HepG2 (cell line): ENCODE measurements at regions not wholly inside any gene's neighbourhood (a gene's known extent, or its start where the extent isn't known, plus 50 kb on each side); places are given as distances from the start of the nearest gene placed in this dataset.

Experiments used
- HOXA7 ChIP-seq: sonication (generic); formaldehyde crosslinking; IDR thresholded peaks from 2 replicates; pipeline ENCODE4 v1.8.1; 2022; ENCODE audit warnings: mild to moderate bottlenecking, missing genetic modification reagents, moderate library complexity
- JUN ChIP-seq: sonication (generic); formaldehyde crosslinking; IDR thresholded peaks from 2 replicates; pipeline ENCODE4 v1.4.0; 2020; ENCODE audit warnings: mild to moderate bottlenecking, missing genetic modification reagents
- MAF1 ChIP-seq: sonication (generic); formaldehyde crosslinking; IDR thresholded peaks from 2 replicates; pipeline ENCODE4 v1.5.0; 2020; ENCODE audit warnings: missing genetic modification reagents, borderline replicate concordance
- MXD4 ChIP-seq: IDR thresholded peaks from 2 replicates; pipeline ENCODE4 v1.6.1; 2016; ENCODE audit warnings: mild to moderate bottlenecking, missing biosample characterization, missing genetic modification reagents
- SOX5 ChIP-seq: IDR thresholded peaks from 2 replicates; pipeline ENCODE4 v1.6.1; 2016; ENCODE audit warnings: borderline replicate concordance
- TP53 ChIP-seq: sonication (generic); formaldehyde crosslinking; conservative IDR thresholded peaks from 2 replicates; pipeline ENCODE4 v1.4.0; 2020; ENCODE audit warnings: missing genetic modification reagents
- ZNF703 ChIP-seq: sonication (generic); formaldehyde crosslinking; IDR thresholded peaks from 2 replicates; pipeline ENCODE4 v1.5.1; 2020; ENCODE audit warnings: missing genetic modification reagents, mild to moderate bottlenecking, moderate library complexity, borderline replicate concordance
- ZNF816 ChIP-seq: sonication (generic); formaldehyde crosslinking; IDR thresholded peaks from 2 replicates; pipeline ENCODE4 v1.8.0; 2022; ENCODE audit warnings: missing genetic modification reagents, mild to moderate bottlenecking, borderline replicate concordance
- TF ChIP-seq, protein P1 (sequence below): sonication (generic); formaldehyde crosslinking; IDR thresholded peaks from 2 replicates; pipeline ENCODE4 v1.4.0; 2020; ENCODE audit warnings: missing genetic modification reagents
- TF ChIP-seq, protein P2 (sequence below): sonication (generic); formaldehyde crosslinking; IDR thresholded peaks from 2 replicates; pipeline ENCODE4 v1.4.0; 2020; ENCODE audit warnings: missing genetic modification reagents
- TF ChIP-seq, protein P3 (sequence below): sonication (generic); formaldehyde crosslinking; IDR thresholded peaks from 2 replicates; pipeline ENCODE4 v1.5.0; 2020; ENCODE audit warnings: mild to moderate bottlenecking, missing genetic modification reagents
- TF ChIP-seq, protein P4 (sequence below), 2 experiments: IDR thresholded peaks; 2 replicates each; pipeline ENCODE4 v1.6.1; 2011 to 2012; ENCODE audit warnings: low read length in 2 of 2, borderline replicate concordance in 1 of 2, low read depth in 1 of 2, mild to moderate bottlenecking in 1 of 2, moderate library complexity in 1 of 2

DNA sequence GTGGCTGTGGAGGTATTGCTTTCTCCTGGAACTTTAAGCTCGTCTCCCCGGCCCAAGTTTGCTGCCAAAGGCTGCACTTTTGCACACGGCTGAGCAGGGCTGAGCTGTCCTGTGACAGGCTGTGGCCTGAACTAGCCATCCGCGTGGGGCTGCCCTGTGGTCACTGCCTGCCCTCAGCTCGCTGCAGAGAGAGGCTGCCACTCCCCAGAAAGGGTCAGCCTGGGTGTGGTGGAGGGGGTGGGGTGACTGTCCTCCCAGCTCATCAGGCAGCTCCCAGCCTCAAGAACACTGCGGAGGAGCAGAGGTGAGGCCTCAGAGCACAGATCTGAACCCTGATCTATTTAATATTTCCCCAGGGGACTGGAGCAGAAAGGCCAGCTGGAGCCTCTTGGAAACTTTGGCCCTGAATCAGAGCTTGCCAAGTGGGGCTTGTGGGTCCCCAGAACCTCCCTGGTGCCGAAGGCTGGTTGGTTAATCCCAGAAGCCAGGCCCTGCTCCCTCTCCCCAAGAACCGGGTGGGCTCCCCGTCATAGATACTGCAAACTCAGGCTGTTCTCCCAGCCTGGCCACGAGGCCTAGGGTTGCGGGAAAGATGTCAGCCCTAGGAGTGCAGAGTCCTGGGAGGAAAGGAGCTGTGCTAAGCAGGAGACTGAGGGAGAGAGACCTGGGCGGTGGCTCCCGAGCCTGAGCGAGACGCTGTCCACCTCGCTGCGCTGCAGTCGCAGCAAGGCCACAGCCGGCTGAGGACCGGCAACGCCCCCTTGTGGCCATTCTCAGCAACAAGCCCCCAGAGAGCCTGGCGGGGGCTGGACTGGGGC, 125.1 kb upstream of the IPO9 start (continued):
- TF ChIP-seq, protein P1, sequence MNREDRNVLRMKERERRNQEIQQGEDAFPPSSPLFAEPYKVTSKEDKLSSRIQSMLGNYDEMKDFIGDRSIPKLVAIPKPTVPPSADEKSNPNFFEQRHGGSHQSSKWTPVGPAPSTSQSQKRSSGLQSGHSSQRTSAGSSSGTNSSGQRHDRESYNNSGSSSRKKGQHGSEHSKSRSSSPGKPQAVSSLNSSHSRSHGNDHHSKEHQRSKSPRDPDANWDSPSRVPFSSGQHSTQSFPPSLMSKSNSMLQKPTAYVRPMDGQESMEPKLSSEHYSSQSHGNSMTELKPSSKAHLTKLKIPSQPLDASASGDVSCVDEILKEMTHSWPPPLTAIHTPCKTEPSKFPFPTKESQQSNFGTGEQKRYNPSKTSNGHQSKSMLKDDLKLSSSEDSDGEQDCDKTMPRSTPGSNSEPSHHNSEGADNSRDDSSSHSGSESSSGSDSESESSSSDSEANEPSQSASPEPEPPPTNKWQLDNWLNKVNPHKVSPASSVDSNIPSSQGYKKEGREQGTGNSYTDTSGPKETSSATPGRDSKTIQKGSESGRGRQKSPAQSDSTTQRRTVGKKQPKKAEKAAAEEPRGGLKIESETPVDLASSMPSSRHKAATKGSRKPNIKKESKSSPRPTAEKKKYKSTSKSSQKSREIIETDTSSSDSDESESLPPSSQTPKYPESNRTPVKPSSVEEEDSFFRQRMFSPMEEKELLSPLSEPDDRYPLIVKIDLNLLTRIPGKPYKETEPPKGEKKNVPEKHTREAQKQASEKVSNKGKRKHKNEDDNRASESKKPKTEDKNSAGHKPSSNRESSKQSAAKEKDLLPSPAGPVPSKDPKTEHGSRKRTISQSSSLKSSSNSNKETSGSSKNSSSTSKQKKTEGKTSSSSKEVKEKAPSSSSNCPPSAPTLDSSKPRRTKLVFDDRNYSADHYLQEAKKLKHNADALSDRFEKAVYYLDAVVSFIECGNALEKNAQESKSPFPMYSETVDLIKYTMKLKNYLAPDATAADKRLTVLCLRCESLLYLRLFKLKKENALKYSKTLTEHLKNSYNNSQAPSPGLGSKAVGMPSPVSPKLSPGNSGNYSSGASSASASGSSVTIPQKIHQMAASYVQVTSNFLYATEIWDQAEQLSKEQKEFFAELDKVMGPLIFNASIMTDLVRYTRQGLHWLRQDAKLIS (CRISPR knock-in tag), result no peak
- TF ChIP-seq MXD4 (CRISPR knock-in tag) (no peak), JUN (CRISPR knock-in tag) (no peak), ZNF816 (no peak), SOX5 (CRISPR knock-in tag) (no peak), ZNF703 (no peak), TP53 (no peak), MAF1 (CRISPR knock-in tag) (no peak), HOXA7 (CRISPR knock-in tag) (no peak)
- TF ChIP-seq, protein P2, sequence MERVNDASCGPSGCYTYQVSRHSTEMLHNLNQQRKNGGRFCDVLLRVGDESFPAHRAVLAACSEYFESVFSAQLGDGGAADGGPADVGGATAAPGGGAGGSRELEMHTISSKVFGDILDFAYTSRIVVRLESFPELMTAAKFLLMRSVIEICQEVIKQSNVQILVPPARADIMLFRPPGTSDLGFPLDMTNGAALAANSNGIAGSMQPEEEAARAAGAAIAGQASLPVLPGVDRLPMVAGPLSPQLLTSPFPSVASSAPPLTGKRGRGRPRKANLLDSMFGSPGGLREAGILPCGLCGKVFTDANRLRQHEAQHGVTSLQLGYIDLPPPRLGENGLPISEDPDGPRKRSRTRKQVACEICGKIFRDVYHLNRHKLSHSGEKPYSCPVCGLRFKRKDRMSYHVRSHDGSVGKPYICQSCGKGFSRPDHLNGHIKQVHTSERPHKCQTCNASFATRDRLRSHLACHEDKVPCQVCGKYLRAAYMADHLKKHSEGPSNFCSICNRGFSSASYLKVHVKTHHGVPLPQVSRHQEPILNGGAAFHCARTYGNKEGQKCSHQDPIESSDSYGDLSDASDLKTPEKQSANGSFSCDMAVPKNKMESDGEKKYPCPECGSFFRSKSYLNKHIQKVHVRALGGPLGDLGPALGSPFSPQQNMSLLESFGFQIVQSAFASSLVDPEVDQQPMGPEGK, result peak; percentile 78
- TF ChIP-seq, protein P3, sequence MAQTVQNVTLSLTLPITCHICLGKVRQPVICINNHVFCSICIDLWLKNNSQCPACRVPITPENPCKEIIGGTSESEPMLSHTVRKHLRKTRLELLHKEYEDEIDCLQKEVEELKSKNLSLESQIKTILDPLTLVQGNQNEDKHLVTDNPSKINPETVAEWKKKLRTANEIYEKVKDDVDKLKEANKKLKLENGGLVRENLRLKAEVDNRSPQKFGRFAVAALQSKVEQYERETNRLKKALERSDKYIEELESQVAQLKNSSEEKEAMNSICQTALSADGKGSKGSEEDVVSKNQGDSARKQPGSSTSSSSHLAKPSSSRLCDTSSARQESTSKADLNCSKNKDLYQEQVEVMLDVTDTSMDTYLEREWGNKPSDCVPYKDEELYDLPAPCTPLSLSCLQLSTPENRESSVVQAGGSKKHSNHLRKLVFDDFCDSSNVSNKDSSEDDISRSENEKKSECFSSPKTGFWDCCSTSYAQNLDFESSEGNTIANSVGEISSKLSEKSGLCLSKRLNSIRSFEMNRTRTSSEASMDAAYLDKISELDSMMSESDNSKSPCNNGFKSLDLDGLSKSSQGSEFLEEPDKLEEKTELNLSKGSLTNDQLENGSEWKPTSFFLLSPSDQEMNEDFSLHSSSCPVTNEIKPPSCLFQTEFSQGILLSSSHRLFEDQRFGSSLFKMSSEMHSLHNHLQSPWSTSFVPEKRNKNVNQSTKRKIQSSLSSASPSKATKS (CRISPR knock-in tag), result no peak
- TF ChIP-seq, protein P4, sequence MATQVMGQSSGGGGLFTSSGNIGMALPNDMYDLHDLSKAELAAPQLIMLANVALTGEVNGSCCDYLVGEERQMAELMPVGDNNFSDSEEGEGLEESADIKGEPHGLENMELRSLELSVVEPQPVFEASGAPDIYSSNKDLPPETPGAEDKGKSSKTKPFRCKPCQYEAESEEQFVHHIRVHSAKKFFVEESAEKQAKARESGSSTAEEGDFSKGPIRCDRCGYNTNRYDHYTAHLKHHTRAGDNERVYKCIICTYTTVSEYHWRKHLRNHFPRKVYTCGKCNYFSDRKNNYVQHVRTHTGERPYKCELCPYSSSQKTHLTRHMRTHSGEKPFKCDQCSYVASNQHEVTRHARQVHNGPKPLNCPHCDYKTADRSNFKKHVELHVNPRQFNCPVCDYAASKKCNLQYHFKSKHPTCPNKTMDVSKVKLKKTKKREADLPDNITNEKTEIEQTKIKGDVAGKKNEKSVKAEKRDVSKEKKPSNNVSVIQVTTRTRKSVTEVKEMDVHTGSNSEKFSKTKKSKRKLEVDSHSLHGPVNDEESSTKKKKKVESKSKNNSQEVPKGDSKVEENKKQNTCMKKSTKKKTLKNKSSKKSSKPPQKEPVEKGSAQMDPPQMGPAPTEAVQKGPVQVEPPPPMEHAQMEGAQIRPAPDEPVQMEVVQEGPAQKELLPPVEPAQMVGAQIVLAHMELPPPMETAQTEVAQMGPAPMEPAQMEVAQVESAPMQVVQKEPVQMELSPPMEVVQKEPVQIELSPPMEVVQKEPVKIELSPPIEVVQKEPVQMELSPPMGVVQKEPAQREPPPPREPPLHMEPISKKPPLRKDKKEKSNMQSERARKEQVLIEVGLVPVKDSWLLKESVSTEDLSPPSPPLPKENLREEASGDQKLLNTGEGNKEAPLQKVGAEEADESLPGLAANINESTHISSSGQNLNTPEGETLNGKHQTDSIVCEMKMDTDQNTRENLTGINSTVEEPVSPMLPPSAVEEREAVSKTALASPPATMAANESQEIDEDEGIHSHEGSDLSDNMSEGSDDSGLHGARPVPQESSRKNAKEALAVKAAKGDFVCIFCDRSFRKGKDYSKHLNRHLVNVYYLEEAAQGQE (IDR thresholded peaks at IDR 0.05; ENCODE audit: borderline replicate concordance in 1 of 2, low read depth in 1 of 2, low read length in 2 of 2), result peak in 1 of 2 experiments; percentile 36; a peak in 1 of 4 replicates
